ENCODE measurements at regions not wholly inside any gene's neighbourhood (a gene's known extent, or its start where the extent isn't known, plus 50 kb on each side); places are given as distances from the start of the nearest gene placed in this dataset.

DNA sequence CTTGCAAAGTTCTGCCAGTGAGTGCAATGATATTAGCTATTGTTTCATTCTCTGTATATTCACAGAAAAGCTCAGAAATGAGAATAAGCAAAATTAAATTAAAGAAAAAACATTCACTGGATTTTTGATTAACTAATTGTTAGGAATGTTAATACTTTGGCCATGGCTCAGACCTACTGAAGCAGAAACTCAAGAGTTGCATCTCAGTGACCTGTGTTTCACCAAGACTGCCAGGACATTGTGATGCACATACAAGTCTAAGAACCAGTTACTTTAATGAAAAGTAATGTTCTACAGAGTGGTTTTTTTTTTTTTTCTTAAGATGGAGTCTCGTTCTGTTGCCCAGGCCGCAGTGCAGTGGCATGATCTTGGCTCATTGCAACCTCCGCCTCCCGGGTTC lies 464.9 kb upstream of the NMUR2 start:
- intact Hi-C loops (cut with micrococcal nuclease): no loop called here
- no peaks in the 10 kb centered on the region for H3K9me3 ChIP-seq (ENCODE audit: control insufficient read depth in 1 of 2, low read length in 2 of 2)

DNA sequence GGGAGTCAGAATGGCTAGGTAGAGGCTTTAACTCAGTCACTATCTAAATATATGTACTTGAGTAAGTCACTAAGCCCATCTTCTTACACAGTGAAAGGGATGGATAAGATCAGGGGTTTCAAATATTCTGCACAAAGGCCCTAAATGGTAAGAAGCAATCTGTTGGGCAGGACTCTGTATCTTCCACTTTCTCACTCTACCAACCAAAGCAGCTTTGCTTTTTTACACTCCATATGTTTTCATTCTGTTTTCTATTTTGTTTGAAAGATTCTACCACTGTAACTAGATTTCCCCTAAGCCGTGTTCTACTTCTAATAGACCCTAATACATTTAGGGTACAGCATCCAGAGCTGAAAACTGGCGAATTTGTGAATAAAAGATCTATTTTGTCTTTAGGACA lies 477.5 kb upstream of the NMUR2 start:
- ChIA-PET CTCF (ENCODE audit: partially characterized antibody) (no interaction called here), POLR2A (ENCODE audit: partially characterized antibody) (no interaction called here)
- Mint-ChIP-seq H3K27me3 (no peaks in the 10 kb centered on the region), H3K27ac (no peak overlapping the region), H3K4me1 (no peaks in the 10 kb centered on the region), H3K36me3 (no peaks in the 10 kb centered on the region), H3K4me3 (no peak overlapping the region), H3K9me3 (peaks cover 0 to 10% (median 4%) of the 10 kb centered on the region in 8 donors)
- Histone ChIP-seq H3K4me1 (ENCODE audit: insufficient read depth, low read length) (no peaks in the 10 kb centered on the region), H3K27ac (ENCODE audit: low read depth, low read length) (no peak overlapping the region), H3K27me3 (ENCODE audit: insufficient read depth, low read length) (no peaks in the 10 kb centered on the region), H3K9me3 (ENCODE audit: control insufficient read depth in 1 of 2, low read length in 2 of 2) (no peaks in the 10 kb centered on the region), H3K4me3 (ENCODE audit: low read length in 2 of 2) (no peak overlapping the region), H3K36me3 (ENCODE audit: insufficient read depth, low read length) (no peaks in the 10 kb centered on the region)
- no peak for DNase-seq
- intact Hi-C loops (cut with micrococcal nuclease): no loop called here

More for the DNA sequence above, 464.9 kb upstream of the NMUR2 start:
- DNase-seq: no peak
- Histone ChIP-seq H3K4me1 (ENCODE audit: insufficient read depth, low read length) (no peaks in the 10 kb centered on the region), H3K36me3 (ENCODE audit: insufficient read depth, low read length) (no peaks in the 10 kb centered on the region), H3K4me3 (ENCODE audit: low read length in 2 of 2) (no peak overlapping the region), H3K27ac (ENCODE audit: low read depth, low read length) (no peak overlapping the region), H3K27me3 (ENCODE audit: insufficient read depth, low read length) (no peaks in the 10 kb centered on the region)
- no peaks in the 10 kb centered on the region for H3K27me3 Mint-ChIP-seq
- H3K4me1 Mint-ChIP-seq: no peaks in the 10 kb centered on the region
- peaks cover 0 to 13% (median 2%) of the 10 kb centered on the region in 8 donors for H3K9me3 Mint-ChIP-seq
- POLR2A ChIA-PET (ENCODE audit: partially characterized antibody): no interaction called here
- H3K27ac Mint-ChIP-seq: no peak overlapping the region
- H3K4me3 Mint-ChIP-seq: no peak overlapping the region
- CTCF ChIA-PET (ENCODE audit: partially characterized antibody): no interaction called here
- no peaks in the 10 kb centered on the region for H3K36me3 Mint-ChIP-seq

DNA sequence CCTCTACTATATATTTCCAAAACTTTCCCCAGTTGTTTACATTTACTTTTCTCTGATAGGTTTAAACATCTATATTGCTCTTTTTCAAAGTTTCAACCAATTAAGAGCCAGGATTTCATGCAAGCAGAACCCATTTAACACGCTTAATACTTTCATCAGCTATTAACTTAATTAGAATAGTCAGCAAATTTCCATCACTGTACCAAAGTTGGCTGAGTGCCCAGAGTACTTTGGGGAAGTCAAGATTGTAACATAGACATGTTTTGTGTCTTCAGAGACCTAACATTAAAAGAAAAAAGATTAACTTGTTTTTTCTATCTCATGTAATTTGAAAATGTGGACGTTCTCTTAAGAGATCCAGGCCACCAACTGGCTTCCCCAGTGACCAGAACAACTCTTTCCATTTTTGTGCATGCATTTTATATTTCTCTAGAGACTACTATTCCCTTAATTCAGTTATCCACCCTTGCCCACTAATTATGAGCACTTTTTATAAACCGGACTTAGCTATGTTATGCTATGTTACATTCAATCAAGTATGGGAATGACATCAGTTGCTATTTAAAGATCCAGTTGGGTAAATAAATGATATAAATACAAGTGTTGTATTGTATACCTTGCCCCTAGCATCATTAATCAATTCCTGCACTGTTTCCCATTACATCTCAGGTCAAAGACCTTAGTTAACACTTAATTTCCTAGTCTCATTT lies 478.1 kb upstream of the NMUR2 start:
- intact Hi-C loops (cut with micrococcal nuclease): no loop called here
- Histone ChIP-seq H3K9me3 (ENCODE audit: control insufficient read depth in 1 of 2, low read length in 2 of 2) (no peaks in the 10 kb centered on the region), H3K4me3 (ENCODE audit: low read length in 2 of 2) (no peak overlapping the region), H3K4me1 (ENCODE audit: insufficient read depth, low read length) (no peaks in the 10 kb centered on the region), H3K36me3 (ENCODE audit: insufficient read depth, low read length) (no peaks in the 10 kb centered on the region), H3K27me3 (ENCODE audit: insufficient read depth, low read length) (no peaks in the 10 kb centered on the region), H3K27ac (ENCODE audit: low read depth, low read length) (no peak overlapping the region)
- Mint-ChIP-seq H3K27me3 (no peaks in the 10 kb centered on the region), H3K4me3 (no peak overlapping the region), H3K27ac (no peak overlapping the region), H3K36me3 (no peaks in the 10 kb centered on the region), H3K9me3 (peaks cover 0 to 10% (median 4%) of the 10 kb centered on the region in 8 donors), H3K4me1 (no peaks in the 10 kb centered on the region)
- ChIA-PET CTCF (ENCODE audit: partially characterized antibody) (no interaction called here), POLR2A (ENCODE audit: partially characterized antibody) (no interaction called here)
- DNase-seq: no peak

- no peaks in the 10 kb centered on the region for H3K27me3 ChIP-seq (ENCODE audit: insufficient read depth, low read length)
Observed at GRCh38 chr5:152884006-152884405, 478.9 kb upstream of the NMUR2 start.

DNA sequence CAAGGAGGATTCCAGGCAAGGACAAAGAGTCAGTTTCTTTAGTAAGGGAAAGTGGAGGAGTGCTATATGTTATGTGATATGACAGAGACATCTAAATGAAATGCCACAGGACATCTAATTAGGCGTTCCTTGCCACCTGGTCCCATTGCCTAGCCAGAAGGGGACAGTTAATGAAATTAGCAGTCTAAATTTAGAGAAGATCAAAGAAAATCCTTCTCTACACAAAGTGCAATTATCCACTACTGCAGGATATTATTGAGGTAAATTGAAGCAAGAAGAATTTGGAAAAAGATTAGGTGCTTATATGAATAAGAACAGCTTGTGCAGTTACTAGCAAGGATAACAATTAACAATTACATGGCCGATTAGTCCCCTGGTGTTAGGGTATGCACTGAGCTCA lies 495.3 kb upstream of the NMUR2 start:
- CTCF ChIA-PET (ENCODE audit: partially characterized antibody): no interaction called here
- H3K9me3 Mint-ChIP-seq: peaks cover 0 to 17% (median 5%) of the 10 kb centered on the region in 8 donors
- no peaks in the 10 kb centered on the region for H3K36me3 Mint-ChIP-seq
- no peak overlapping the region for H3K4me3 ChIP-seq (ENCODE audit: low read length in 2 of 2)
- peaks cover 0 to 1% (median 0%) of the 10 kb centered on the region in 4 donors for H3K4me1 Mint-ChIP-seq
- no peak overlapping the region for H3K27ac ChIP-seq (ENCODE audit: low read depth, low read length)
- no peak overlapping the region for H3K27ac Mint-ChIP-seq
- DNase-seq: no peak
- H3K27me3 Mint-ChIP-seq: no peaks in the 10 kb centered on the region
- no peaks in the 10 kb centered on the region for H3K4me1 ChIP-seq (ENCODE audit: insufficient read depth, low read length)
- H3K36me3 ChIP-seq (ENCODE audit: insufficient read depth, low read length): no peaks in the 10 kb centered on the region
- H3K9me3 ChIP-seq (ENCODE audit: control insufficient read depth in 1 of 2, low read length in 2 of 2): no peaks in the 10 kb centered on the region
- H3K27me3 ChIP-seq (ENCODE audit: insufficient read depth, low read length): no peaks in the 10 kb centered on the region
- no peak overlapping the region for H3K4me3 Mint-ChIP-seq
- POLR2A ChIA-PET (ENCODE audit: partially characterized antibody): no interaction called here
- intact Hi-C loops (cut with micrococcal nuclease): no loop called here

More at GRCh38 chr5:152884006-152884405, 478.9 kb upstream of the NMUR2 start:
- no peaks in the 10 kb centered on the region for H3K4me1 ChIP-seq (ENCODE audit: insufficient read depth, low read length)
- CTCF ChIA-PET (ENCODE audit: partially characterized antibody): no interaction called here
- no peak overlapping the region for H3K4me3 ChIP-seq (ENCODE audit: low read length in 2 of 2)
- H3K27me3 Mint-ChIP-seq: no peaks in the 10 kb centered on the region
- no peak for DNase-seq
- H3K27ac ChIP-seq (ENCODE audit: low read depth, low read length): no peak overlapping the region
- no peaks in the 10 kb centered on the region for H3K4me1 Mint-ChIP-seq
- H3K9me3 ChIP-seq (ENCODE audit: control insufficient read depth in 1 of 2, low read length in 2 of 2): no peaks in the 10 kb centered on the region
- H3K9me3 Mint-ChIP-seq: peaks cover 0 to 10% (median 4%) of the 10 kb centered on the region in 8 donors
- no peaks in the 10 kb centered on the region for H3K36me3 Mint-ChIP-seq
- no peak overlapping the region for H3K4me3 Mint-ChIP-seq
- H3K36me3 ChIP-seq (ENCODE audit: insufficient read depth, low read length): no peaks in the 10 kb centered on the region
- intact Hi-C loops (cut with micrococcal nuclease): no loop called here
- H3K27ac Mint-ChIP-seq: no peak overlapping the region
- POLR2A ChIA-PET (ENCODE audit: partially characterized antibody): no interaction called here

- Mint-ChIP-seq H3K4me3 (no peak overlapping the region), H3K27ac (no peak overlapping the region), H3K9me3 (peaks cover 0 to 13% (median 3%) of the 10 kb centered on the region in 8 donors), H3K4me1 (peaks cover 0 to 1% (median 0%) of the 10 kb centered on the region in 4 donors), H3K27me3 (no peaks in the 10 kb centered on the region), H3K36me3 (no peaks in the 10 kb centered on the region)
- Histone ChIP-seq H3K27me3 (ENCODE audit: insufficient read depth, low read length) (no peaks in the 10 kb centered on the region), H3K4me1 (ENCODE audit: insufficient read depth, low read length) (no peaks in the 10 kb centered on the region), H3K27ac (ENCODE audit: low read depth, low read length) (no peak overlapping the region), H3K4me3 (ENCODE audit: low read length in 2 of 2) (no peak overlapping the region), H3K9me3 (ENCODE audit: control insufficient read depth in 1 of 2, low read length in 2 of 2) (no peaks in the 10 kb centered on the region), H3K36me3 (ENCODE audit: insufficient read depth, low read length) (no peaks in the 10 kb centered on the region)
- intact Hi-C loops (cut with micrococcal nuclease): no loop called here
- no peak for DNase-seq
- ChIA-PET CTCF (ENCODE audit: partially characterized antibody) (no interaction called here), POLR2A (ENCODE audit: partially characterized antibody) (no interaction called here)
Observed at GRCh38 chr5:152901754-152902153, 496.7 kb upstream of the NMUR2 start.

GRCh38 chr5:152905286-152905685 lies 500.2 kb upstream of the NMUR2 start:
- H3K4me3 ChIP-seq (ENCODE audit: low read length in 2 of 2): no peak overlapping the region
- no peaks in the 10 kb centered on the region for H3K9me3 ChIP-seq (ENCODE audit: control insufficient read depth in 1 of 2, low read length in 2 of 2)
- no peaks in the 10 kb centered on the region for H3K4me1 ChIP-seq (ENCODE audit: insufficient read depth, low read length)
- no peak overlapping the region for H3K27ac ChIP-seq (ENCODE audit: low read depth, low read length)
- intact Hi-C loops (cut with micrococcal nuclease): no loop called here
- Mint-ChIP-seq H3K36me3 (no peaks in the 10 kb centered on the region), H3K9me3 (peaks cover 0 to 18% (median 4%) of the 10 kb centered on the region in 8 donors), H3K4me1 (no peaks in the 10 kb centered on the region), H3K4me3 (no peak overlapping the region), H3K27me3 (no peaks in the 10 kb centered on the region), H3K27ac (no peak overlapping the region)
- no peak for DNase-seq
- POLR2A ChIA-PET (ENCODE audit: partially characterized antibody): no interaction called here
- H3K27me3 ChIP-seq (ENCODE audit: insufficient read depth, low read length): no peaks in the 10 kb centered on the region
- CTCF ChIA-PET (ENCODE audit: partially characterized antibody): no interaction called here
- H3K36me3 ChIP-seq (ENCODE audit: insufficient read depth, low read length): no peaks in the 10 kb centered on the region
